IMR-90 (cell line): ENCODE measurements at regions not wholly inside any gene's neighbourhood (a gene's known extent, or its start where the extent isn't known, plus 50 kb on each side); places are given as distances from the start of the nearest gene placed in this dataset.

Experiments used
- ATAC-seq: fragments of 200-7000 bp; cut with Tn5 transposase; 2 replicates; pipeline ENCODE4 v1.9.1; 2020; ENCODE audit warnings: low read depth, mild to moderate bottlenecking, moderate library complexity
- BruUV-seq: library from RNA; stranded (reverse); fragments of 400-500 nt; replicated peaks from 2 replicates; lab custom pipeline; 2021; lab: Mats Ljungman, UMichigan
- CTCF ChIA-PET: fragments of 300-600 bp; formaldehyde crosslinking; extraction: SDS; loops from one replicate; lab custom pipeline; 2021; ENCODE audit warnings: antibody characterized with exemption; lab: Yijun Ruan, JAX
- POLR2A ChIA-PET: fragments of 300-600 bp; sonication (Branson Sonifier 250); formaldehyde crosslinking; loops from one replicate; lab custom pipeline; 2022; ENCODE audit warnings: antibody characterized with exemption; ENCODE audit not compliant: unreplicated experiment; lab: Charles Lee
- DNase-seq: peaks from one replicate; pipeline ENCODE4 v3.0.0; 2013
- H2AFZ ChIP-seq: replicated peaks from 2 replicates; pipeline ENCODE3; 2013; ENCODE audit warnings: low read length, mild to moderate bottlenecking; ENCODE audit not compliant: poor library complexity
- H2AK5ac ChIP-seq: 2 replicates; pipeline ENCODE4 v1.6.1; 2013; ENCODE audit warnings: low read depth, low read length, inconsistent platforms
- H2AK9ac ChIP-seq: replicated peaks from 2 replicates; pipeline ENCODE3; 2013; ENCODE audit warnings: mild to moderate bottlenecking, low read depth, low read length, moderate library complexity; ENCODE audit not compliant: poor library complexity
- H2BK120ac ChIP-seq: 2 replicates; pipeline ENCODE4 v1.6.1; 2013; ENCODE audit warnings: low read depth, low read length, inconsistent platforms
- H2BK15ac ChIP-seq: 3 replicates; pipeline ENCODE4 v1.6.1; 2013; ENCODE audit warnings: low read depth, low read length, inconsistent platforms
- H2BK20ac ChIP-seq: 2 replicates; pipeline ENCODE4 v1.6.1; 2013; ENCODE audit warnings: low read depth, mild to moderate bottlenecking, inconsistent platforms, low read length, moderate library complexity
- H2BK5ac ChIP-seq: 2 replicates; pipeline ENCODE4 v1.6.1; 2013; ENCODE audit warnings: mild to moderate bottlenecking, low read depth, low read length, inconsistent platforms; ENCODE audit not compliant: poor library complexity, severe bottlenecking
- H3K14ac ChIP-seq: replicated peaks from 2 replicates; pipeline ENCODE4 v1.6.1; 2013; ENCODE audit warnings: low read depth, low read length, inconsistent platforms
- H3K18ac ChIP-seq: 2 replicates; pipeline ENCODE4 v1.6.1; 2013; ENCODE audit warnings: low read depth, low read length, control low read depth
- H3K23ac ChIP-seq: 2 replicates; pipeline ENCODE4 v1.6.1; 2013; ENCODE audit warnings: low read depth, low read length, inconsistent platforms
- H3K27ac ChIP-seq: 2 replicates; pipeline ENCODE4 v1.5.1; 2013; ENCODE audit warnings: mild to moderate bottlenecking, control low read depth, low read length; ENCODE audit not compliant: insufficient read depth
- H3K27me3 ChIP-seq: 2 replicates; pipeline ENCODE4 v1.6.1; 2013; ENCODE audit warnings: low read length; ENCODE audit not compliant: control insufficient read depth, insufficient read depth
- H3K36me3 ChIP-seq: 2 replicates; pipeline ENCODE4 v1.6.1; 2013; ENCODE audit warnings: low read length, mixed read lengths; ENCODE audit not compliant: control insufficient read depth, insufficient read depth
- H3K4ac ChIP-seq: 2 replicates; pipeline ENCODE4 v1.6.1; 2013; ENCODE audit warnings: low read depth, low read length, inconsistent platforms
- H3K4me1 ChIP-seq: 2 replicates; pipeline ENCODE4 v1.6.1; 2013; ENCODE audit warnings: low read length, mixed read lengths; ENCODE audit not compliant: control insufficient read depth, insufficient read depth
- H3K4me2 ChIP-seq: 2 replicates; pipeline ENCODE4 v1.6.1; 2013; ENCODE audit warnings: low read depth, mild to moderate bottlenecking, control low read depth, low read length, moderate library complexity
- H3K4me3 ChIP-seq: 2 replicates; pipeline ENCODE4 v1.5.1; 2013; ENCODE audit warnings: low read depth, mild to moderate bottlenecking, control low read depth, low read length, moderate library complexity; ENCODE audit not compliant: insufficient read depth
- H3K56ac ChIP-seq: 2 replicates; pipeline ENCODE4 v1.6.1; 2013; ENCODE audit warnings: low read length, inconsistent platforms; ENCODE audit not compliant: insufficient read depth; ENCODE audit errors: extremely low read depth
- H3K79me1 ChIP-seq, 2 experiments: 2 replicates each; pipeline ENCODE4 v1.6.1; 2013; ENCODE audit warnings: low read length in 2 of 2, inconsistent platforms in 1 of 2, low read depth in 1 of 2
- H3K9ac ChIP-seq: 2 replicates; pipeline ENCODE4 v1.6.1; 2013; ENCODE audit warnings: low read depth, low read length, control low read depth
- H3K9me1 ChIP-seq: 2 replicates; pipeline ENCODE4 v1.6.1; 2013; ENCODE audit warnings: low read length, inconsistent platforms; ENCODE audit not compliant: insufficient read depth
- H3K9me3 ChIP-seq: 2 replicates; pipeline ENCODE4 v1.6.1; 2013; ENCODE audit warnings: low read length; ENCODE audit not compliant: control insufficient read depth, insufficient read depth
- H4K20me1 ChIP-seq: 2 replicates; pipeline ENCODE4 v1.6.1; 2013; ENCODE audit warnings: low read length, inconsistent platforms; ENCODE audit not compliant: insufficient read depth
- H4K5ac ChIP-seq: 2 replicates; pipeline ENCODE4 v1.6.1; 2013; ENCODE audit warnings: mild to moderate bottlenecking, low read depth, low read length, control low read depth
- H4K8ac ChIP-seq, 2 experiments: 2 replicates each; pipeline ENCODE4 v1.6.1; 2013; ENCODE audit warnings: low read depth in 2 of 2, low read length in 2 of 2, control low read depth in 1 of 2, inconsistent platforms in 1 of 2
- H4K91ac ChIP-seq: 2 replicates; pipeline ENCODE4 v1.6.1; 2013; ENCODE audit warnings: low read depth, low read length, inconsistent platforms; ENCODE audit not compliant: insufficient read depth
- RCOR1 ChIP-seq: IDR thresholded peaks from 2 replicates; pipeline ENCODE4 v1.6.1; 2012; ENCODE audit warnings: mild to moderate bottlenecking, low read length, improper control_type of control experiment; ENCODE audit not compliant: insufficient replicate concordance
- WGBS, 2 experiments: methylation state at CpG; one replicate each; pipeline versions ENCODE4 v1.1.5 to v1.1.7; 2013; ENCODE audit warnings: missing lambda C conversion rate in 2 of 2; ENCODE audit not compliant: insufficient read length in 1 of 2; ENCODE audit errors: extremely low coverage in 2 of 2; 5-methylcytosine and 5-hydroxymethylcytosine counted together
- dilution Hi-C: fragments of 300-500 bp; cut with HindIII; formaldehyde crosslinking; loops from one replicate; pipeline ENCODE4 v1.14.3; 2018; ENCODE audit warnings: low sequenced_read_pairs; ENCODE audit not compliant: unreplicated experiment
- in situ Hi-C: fragments of 300-500 bp; cut with MboI; formaldehyde crosslinking; loops from 3 replicates; pipeline ENCODE4 v1.14.3; 2019; ENCODE audit warnings: low sequenced_read_pairs, inconsistent platforms, mixed read lengths
- intact Hi-C: fragments of 100-400 bp; cut with micrococcal nuclease; formaldehyde crosslinking; loops from 2 replicates; pipeline ENCODE4 v1.10.0; 2022

DNA sequence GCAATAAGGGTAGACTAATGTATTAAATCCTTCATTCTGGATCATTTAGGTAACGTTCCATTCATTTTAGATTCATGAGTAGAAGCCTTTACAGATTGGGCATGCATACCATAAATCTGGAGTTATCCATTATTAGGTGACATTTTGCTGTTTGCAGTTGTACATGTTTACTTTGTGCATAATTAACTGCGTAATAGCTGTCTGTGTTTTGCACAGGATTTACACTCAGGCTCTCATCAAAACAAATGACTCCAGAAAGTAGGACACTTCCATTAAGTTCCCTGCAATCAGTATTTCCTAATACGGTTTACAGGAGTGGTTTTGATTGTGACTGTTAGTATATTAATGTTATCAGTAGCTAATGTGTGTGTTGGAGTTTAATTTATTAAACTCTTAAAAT, 997.4 kb downstream of the HACE1 start:
- no peak overlapping the region for H4K8ac ChIP-seq
- BruUV-seq, result no TSS peak
- H2AFZ ChIP-seq, result no peak overlapping the region
- ATAC-seq (no peak), DNase-seq (no peak)
- ChIA-PET POLR2A (no interaction called here), CTCF (no interaction called here)
- no peaks in the 10 kb centered on the region for H3K36me3 ChIP-seq
- no peak overlapping the region for H3K23ac ChIP-seq
- no peak overlapping the region for H2AK9ac ChIP-seq
- H3K14ac ChIP-seq, result no peak overlapping the region
- no CpG with 5 or more reads among the region's 3 CpGs for WGBS, 2 experiments
- no peak overlapping the region for H2AK5ac ChIP-seq
- no peaks in the 10 kb centered on the region for H3K4me1 ChIP-seq
- no peak overlapping the region for H3K4me3 ChIP-seq
- H3K56ac ChIP-seq, result no peak overlapping the region
- H2BK120ac ChIP-seq, result no peak overlapping the region
- TF ChIP-seq RCOR1, result no peak
- dilution Hi-C loops, result no loop called here
- no peak overlapping the region for H4K5ac ChIP-seq
- H3K79me1 ChIP-seq, result no peaks in the 10 kb centered on the region
- H4K91ac ChIP-seq, result no peak overlapping the region
- H3K9ac ChIP-seq, result no peak overlapping the region
- H3K4me2 ChIP-seq, result no peak overlapping the region
- H4K20me1 ChIP-seq, result no peaks in the 10 kb centered on the region
- no peak overlapping the region for H2BK15ac ChIP-seq
- in situ Hi-C loops, result no loop called here
- H3K27ac ChIP-seq, result no peak overlapping the region
- H3K9me1 ChIP-seq, result no peaks in the 10 kb centered on the region
- no peak overlapping the region for H3K4ac ChIP-seq
- no peaks in the 10 kb centered on the region; the same call in 1 of the 2 replicates for H3K9me3 ChIP-seq
- intact Hi-C loops, result no loop called here
- H2BK5ac ChIP-seq, result no peak overlapping the region
- no peaks in the 10 kb centered on the region for H3K27me3 ChIP-seq
- H3K18ac ChIP-seq, result no peak overlapping the region
- no peak overlapping the region for H2BK20ac ChIP-seq
